ENCODE measurements at regions not wholly inside any gene's neighbourhood (a gene's known extent, or its start where the extent isn't known, plus 50 kb on each side); places are given as distances from the start of the nearest gene placed in this dataset.

DNA sequence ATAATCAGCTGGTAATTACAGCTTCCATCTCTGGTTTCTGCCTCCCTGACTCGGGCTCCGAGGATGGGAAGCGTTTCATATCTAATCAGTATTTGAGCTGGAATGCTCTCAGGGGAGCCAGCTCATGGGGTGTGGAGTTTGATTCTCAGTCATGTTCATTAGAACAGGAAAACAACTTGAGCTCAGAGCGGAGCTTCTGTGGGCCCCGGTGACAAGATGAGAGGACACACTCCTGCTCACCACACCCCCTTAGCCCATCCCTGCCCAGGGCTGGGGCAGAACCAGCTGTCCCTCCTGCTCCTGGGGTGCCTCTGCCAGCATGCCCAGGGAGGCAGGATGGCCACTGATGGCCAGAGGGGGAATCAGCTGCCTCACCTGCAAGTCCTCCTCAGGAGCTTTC lies 726.0 kb downstream of the PTPRU start:
- Histone ChIP-seq H3K9ac (ENCODE audit: low read length) (no peak overlapping the region), H3K9me3 (ENCODE audit: low read length) (no peaks in the 10 kb centered on the region), H3K36me3 (ENCODE audit: insufficient read depth, low read length) (no peaks in the 10 kb centered on the region), H3K27ac (ENCODE audit: low read depth, low read length) (no peak overlapping the region), H3K27me3 (ENCODE audit: control insufficient read depth in 1 of 2, insufficient read depth in 2 of 2, low read length in 2 of 2) (peaks cover 0 to 21% of the 10 kb centered on the region in 2 donors), H3K4me3 (ENCODE audit: low read depth in 1 of 2, low read length in 2 of 2) (no peak overlapping the region), H3K4me1 (ENCODE audit: insufficient read depth, low read length) (no peaks in the 10 kb centered on the region)

DNA sequence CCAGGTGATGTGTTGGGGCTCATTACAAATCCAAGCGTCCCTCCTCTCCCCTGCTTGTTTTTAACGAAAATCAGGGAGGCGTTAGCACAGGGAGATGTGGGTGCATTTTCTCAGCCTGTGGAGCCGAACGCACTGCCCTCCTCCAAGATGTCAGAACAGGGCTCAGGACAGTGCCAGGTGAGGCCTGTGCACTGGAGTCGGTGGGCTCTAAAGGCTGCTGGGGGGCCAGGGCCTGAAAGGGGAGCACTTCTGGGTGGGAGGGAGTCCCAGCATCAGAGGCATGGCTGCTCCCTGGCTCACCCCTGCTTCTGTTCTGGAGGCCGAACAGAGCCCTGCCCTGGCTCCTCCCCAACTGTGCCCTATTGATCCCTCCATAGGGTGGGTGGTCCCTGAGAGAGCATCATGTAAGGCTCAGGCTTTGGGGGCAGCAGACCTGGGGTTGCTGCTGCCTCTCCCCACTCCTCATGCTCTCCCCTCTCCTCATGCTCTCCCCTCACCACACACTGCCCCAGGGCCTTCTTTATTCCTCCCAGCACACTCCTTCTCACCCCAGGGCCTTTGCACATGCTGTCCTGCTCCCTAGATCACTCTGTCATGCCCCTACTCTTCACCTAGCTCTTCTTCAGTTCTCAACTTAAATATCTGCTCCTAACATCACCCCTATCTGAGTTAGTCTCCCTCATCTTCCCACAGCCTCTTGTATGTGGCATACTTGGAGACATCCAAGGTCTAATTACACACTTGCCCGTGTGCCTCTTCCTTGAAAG lies 725.2 kb downstream of the PTPRU start:
- no peak overlapping the region for H3K27ac ChIP-seq (ENCODE audit: low read depth, low read length)
- no peak overlapping the region for H3K9ac ChIP-seq (ENCODE audit: low read length)

DNA sequence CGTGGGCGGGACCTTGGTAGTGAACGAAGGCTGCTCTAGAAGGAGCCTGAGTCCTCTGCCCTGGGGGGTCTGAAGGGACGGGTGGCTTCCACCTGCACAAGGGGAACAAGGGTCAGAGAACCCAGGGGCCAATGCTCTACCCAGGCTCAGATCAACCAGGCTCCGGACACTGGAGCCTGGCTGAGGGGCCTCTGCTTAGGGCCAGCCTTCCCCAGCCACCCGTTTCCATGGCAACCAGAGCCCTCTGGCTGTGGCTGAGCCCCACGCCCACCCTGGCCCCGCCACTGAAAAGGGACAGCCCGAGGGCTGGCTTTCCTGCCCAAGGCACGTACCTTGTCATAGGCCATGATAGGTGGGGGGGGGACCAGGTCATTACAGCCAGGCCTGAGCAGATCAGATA lies 724.6 kb downstream of the PTPRU start:
- Histone ChIP-seq H3K4me3 (ENCODE audit: low read depth in 1 of 2, low read length in 2 of 2) (no peak overlapping the region), H3K36me3 (ENCODE audit: insufficient read depth, low read length) (no peaks in the 10 kb centered on the region), H3K9ac (ENCODE audit: low read length) (no peak overlapping the region), H3K27ac (ENCODE audit: low read depth, low read length) (no peak overlapping the region), H3K9me3 (ENCODE audit: low read length) (no peaks in the 10 kb centered on the region), H3K4me1 (ENCODE audit: insufficient read depth, low read length) (no peaks in the 10 kb centered on the region), H3K27me3 (ENCODE audit: control insufficient read depth in 1 of 2, insufficient read depth in 2 of 2, low read length in 2 of 2) (peaks cover 0 to 15% of the 10 kb centered on the region in 2 donors)

More for the DNA sequence above, 725.2 kb downstream of the PTPRU start:
- peaks cover 0 to 21% of the 10 kb centered on the region in 2 donors for H3K27me3 ChIP-seq (ENCODE audit: control insufficient read depth in 1 of 2, insufficient read depth in 2 of 2, low read length in 2 of 2)
- H3K4me3 ChIP-seq (ENCODE audit: low read depth in 1 of 2, low read length in 2 of 2), result no peak overlapping the region
- H3K4me1 ChIP-seq (ENCODE audit: insufficient read depth, low read length), result no peaks in the 10 kb centered on the region
- no peaks in the 10 kb centered on the region for H3K36me3 ChIP-seq (ENCODE audit: insufficient read depth, low read length)
- H3K9me3 ChIP-seq (ENCODE audit: low read length), result no peaks in the 10 kb centered on the region

DNA sequence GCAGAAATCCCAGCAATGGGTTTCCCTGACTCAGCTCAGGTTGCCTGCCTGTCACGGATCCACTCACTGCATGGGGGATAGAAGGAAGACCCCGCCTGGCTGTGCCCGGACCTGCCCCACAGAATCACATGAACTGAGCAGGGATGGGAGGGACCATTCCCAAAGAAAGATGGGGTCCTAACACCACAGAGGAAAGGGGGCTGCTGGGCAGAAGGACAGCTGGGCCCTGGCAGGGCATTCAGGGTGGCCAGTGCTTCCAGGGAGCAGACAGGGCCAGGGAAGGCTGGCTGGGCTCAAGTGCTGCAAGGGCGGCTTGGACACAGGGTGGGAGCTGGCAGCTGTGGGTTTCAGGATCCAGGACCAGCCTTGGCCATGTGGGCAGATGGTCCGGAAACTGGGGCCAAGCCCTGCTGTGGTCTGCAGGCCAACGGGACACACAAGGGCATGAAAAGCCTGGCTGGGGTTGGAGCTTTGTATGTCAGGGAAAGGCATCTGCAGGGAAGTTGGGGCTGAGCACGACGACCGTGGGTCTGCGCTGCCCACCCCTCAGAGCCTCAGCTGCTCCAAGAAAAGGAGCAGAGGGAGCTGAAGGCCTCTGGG lies 723.9 kb downstream of the PTPRU start:
- H3K27ac ChIP-seq (ENCODE audit: low read depth, low read length), result no peak overlapping the region
- peaks cover 0 to 13% of the 10 kb centered on the region in 2 donors for H3K27me3 ChIP-seq (ENCODE audit: control insufficient read depth in 1 of 2, insufficient read depth in 2 of 2, low read length in 2 of 2)
- no peaks in the 10 kb centered on the region for H3K36me3 ChIP-seq (ENCODE audit: insufficient read depth, low read length)
- H3K9ac ChIP-seq (ENCODE audit: low read length), result no peak overlapping the region
- H3K9me3 ChIP-seq (ENCODE audit: low read length), result no peaks in the 10 kb centered on the region
- H3K4me3 ChIP-seq (ENCODE audit: low read depth in 1 of 2, low read length in 2 of 2), result no peak overlapping the region
- no peaks in the 10 kb centered on the region for H3K4me1 ChIP-seq (ENCODE audit: insufficient read depth, low read length)

DNA sequence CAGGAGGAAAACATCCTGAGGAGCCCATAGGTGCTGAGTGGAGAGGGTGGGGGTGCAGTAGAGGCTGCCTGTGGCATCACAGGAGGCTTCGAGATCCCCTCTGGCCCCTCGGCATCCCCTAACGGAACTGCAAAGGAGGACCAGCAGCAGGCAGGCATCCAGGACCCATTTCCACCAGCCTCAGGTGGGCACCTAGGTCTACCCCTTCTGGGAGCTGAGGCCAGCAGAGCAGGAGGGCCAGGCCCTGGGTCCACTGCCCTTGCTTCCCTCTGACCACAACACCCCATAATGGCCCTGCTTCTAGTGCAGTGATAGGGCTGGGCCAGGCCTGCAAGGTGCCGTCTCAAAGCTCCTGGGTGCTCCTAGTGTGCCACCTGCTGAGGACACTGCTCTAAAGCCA lies 723.0 kb downstream of the PTPRU start:
- Histone ChIP-seq H3K27me3 (ENCODE audit: control insufficient read depth in 1 of 2, insufficient read depth in 2 of 2, low read length in 2 of 2) (peaks cover 0 to 13% of the 10 kb centered on the region in 2 donors), H3K36me3 (ENCODE audit: insufficient read depth, low read length) (no peaks in the 10 kb centered on the region), H3K9ac (ENCODE audit: low read length) (no peak overlapping the region), H3K4me1 (ENCODE audit: insufficient read depth, low read length) (no peaks in the 10 kb centered on the region), H3K4me3 (ENCODE audit: low read depth in 1 of 2, low read length in 2 of 2) (no peak overlapping the region), H3K27ac (ENCODE audit: low read depth, low read length) (no peak overlapping the region), H3K9me3 (ENCODE audit: low read length) (no peaks in the 10 kb centered on the region)

GRCh38 chr1:29958271-29958670 lies 721.9 kb downstream of the PTPRU start:
- Histone ChIP-seq H3K9ac (ENCODE audit: low read length) (no peak overlapping the region), H3K9me3 (ENCODE audit: low read length) (no peaks in the 10 kb centered on the region), H3K27ac (ENCODE audit: low read depth, low read length) (no peak overlapping the region), H3K4me1 (ENCODE audit: insufficient read depth, low read length) (no peaks in the 10 kb centered on the region), H3K4me3 (ENCODE audit: low read depth in 1 of 2, low read length in 2 of 2) (no peak overlapping the region), H3K36me3 (ENCODE audit: insufficient read depth, low read length) (no peaks in the 10 kb centered on the region), H3K27me3 (ENCODE audit: control insufficient read depth in 1 of 2, insufficient read depth in 2 of 2, low read length in 2 of 2) (peaks cover 0 to 9% of the 10 kb centered on the region in 2 donors)

DNA sequence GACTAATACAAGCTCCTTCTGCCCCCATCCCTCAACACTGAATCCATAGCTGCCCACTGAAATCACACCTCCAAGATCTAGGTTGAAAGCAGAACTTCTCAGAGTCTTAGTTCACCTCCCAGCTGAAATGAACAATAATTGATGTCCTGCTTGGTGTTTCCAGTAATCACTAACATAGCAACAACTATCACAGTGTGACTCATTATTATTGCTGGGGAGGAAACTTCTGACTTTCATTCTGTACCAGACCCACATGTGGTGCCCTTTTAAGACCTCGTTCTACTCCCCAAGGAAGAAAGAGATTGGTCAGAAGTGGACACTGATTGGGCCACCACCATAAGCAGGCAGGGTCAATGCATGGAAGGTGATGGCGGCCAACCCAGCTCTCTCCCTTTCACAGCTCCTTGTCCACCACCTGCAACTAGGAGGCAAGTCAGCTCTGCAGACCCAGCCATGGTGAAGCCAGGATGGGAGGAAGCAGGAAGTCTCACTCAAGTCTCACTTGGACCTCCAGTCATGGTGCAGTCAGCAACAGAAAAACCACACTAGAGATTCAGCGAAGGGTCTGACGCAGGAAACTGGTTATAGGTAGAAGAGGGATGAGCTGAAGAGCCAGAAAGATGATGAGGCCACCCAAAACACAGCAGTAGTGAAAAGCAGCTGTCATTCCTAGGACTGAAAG lies 720.2 kb downstream of the PTPRU start:
- Histone ChIP-seq H3K4me3 (ENCODE audit: low read depth in 1 of 2, low read length in 2 of 2) (no peak overlapping the region), H3K27me3 (ENCODE audit: control insufficient read depth in 1 of 2, insufficient read depth in 2 of 2, low read length in 2 of 2) (peaks cover 0 to 7% of the 10 kb centered on the region in 2 donors), H3K4me1 (ENCODE audit: insufficient read depth, low read length) (no peaks in the 10 kb centered on the region), H3K9ac (ENCODE audit: low read length) (no peak overlapping the region), H3K9me3 (ENCODE audit: low read length) (no peaks in the 10 kb centered on the region), H3K27ac (ENCODE audit: low read depth, low read length) (no peak overlapping the region), H3K36me3 (ENCODE audit: insufficient read depth, low read length) (no peaks in the 10 kb centered on the region)

GRCh38 chr1:29954591-29954990 lies 718.3 kb downstream of the PTPRU start:
- H3K9ac ChIP-seq (ENCODE audit: low read length), result no peak overlapping the region
- H3K4me1 ChIP-seq (ENCODE audit: insufficient read depth, low read length), result no peaks in the 10 kb centered on the region
- H3K27me3 ChIP-seq (ENCODE audit: control insufficient read depth in 1 of 2, insufficient read depth in 2 of 2, low read length in 2 of 2), result no peaks in the 10 kb centered on the region
- no peak overlapping the region for H3K4me3 ChIP-seq (ENCODE audit: low read depth in 1 of 2, low read length in 2 of 2)
- no peaks in the 10 kb centered on the region for H3K9me3 ChIP-seq (ENCODE audit: low read length)
- no peaks in the 10 kb centered on the region for H3K36me3 ChIP-seq (ENCODE audit: insufficient read depth, low read length)
- no peak overlapping the region for H3K27ac ChIP-seq (ENCODE audit: low read depth, low read length)

- H3K4me3 ChIP-seq (ENCODE audit: low read depth in 1 of 2, low read length in 2 of 2), result no peak overlapping the region
- H3K27ac ChIP-seq (ENCODE audit: low read depth, low read length), result no peak overlapping the region
- no peak overlapping the region for H3K9ac ChIP-seq (ENCODE audit: low read length)
- no peaks in the 10 kb centered on the region for H3K36me3 ChIP-seq (ENCODE audit: insufficient read depth, low read length)
- H3K9me3 ChIP-seq (ENCODE audit: low read length), result no peaks in the 10 kb centered on the region
- no peaks in the 10 kb centered on the region for H3K27me3 ChIP-seq (ENCODE audit: control insufficient read depth in 1 of 2, insufficient read depth in 2 of 2, low read length in 2 of 2)
- no peaks in the 10 kb centered on the region for H3K4me1 ChIP-seq (ENCODE audit: insufficient read depth, low read length)
Measured at GRCh38 chr1:29953961-29954360, 717.6 kb downstream of the PTPRU start.

DNA sequence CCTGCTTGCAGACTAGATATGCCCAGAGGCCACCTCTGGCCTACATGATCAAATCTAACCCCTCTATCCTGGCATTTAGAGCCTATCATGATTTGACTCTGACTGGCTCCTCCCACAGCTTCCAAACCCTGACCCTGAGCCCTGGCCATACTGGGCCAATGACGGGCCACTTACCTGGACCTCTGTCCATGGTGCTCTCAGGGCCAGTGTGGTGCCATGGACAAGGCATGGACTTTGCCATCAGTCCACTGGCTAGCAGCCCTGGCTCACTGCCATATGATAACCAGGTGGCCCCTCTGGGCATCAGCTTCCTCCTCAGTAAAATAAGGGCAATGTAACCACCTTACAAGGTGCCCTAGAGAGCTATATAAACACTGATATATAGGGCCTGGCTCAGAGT lies 713.4 kb downstream of the PTPRU start:
- H3K27me3 ChIP-seq (ENCODE audit: control insufficient read depth in 1 of 2, insufficient read depth in 2 of 2, low read length in 2 of 2), result peaks cover 0 to 6% of the 10 kb centered on the region in 2 donors

GRCh38 chr1:29948581-29948980 lies 712.3 kb downstream of the PTPRU start:
- no peak overlapping the region for H3K9ac ChIP-seq (ENCODE audit: low read length)
- H3K9me3 ChIP-seq (ENCODE audit: low read length), result no peaks in the 10 kb centered on the region
- no peaks in the 10 kb centered on the region for H3K36me3 ChIP-seq (ENCODE audit: insufficient read depth, low read length)
- H3K27ac ChIP-seq (ENCODE audit: low read depth, low read length), result no peak overlapping the region
- no peak overlapping the region for H3K4me3 ChIP-seq (ENCODE audit: low read depth in 1 of 2, low read length in 2 of 2)
- H3K27me3 ChIP-seq (ENCODE audit: control insufficient read depth in 1 of 2, insufficient read depth in 2 of 2, low read length in 2 of 2), result peaks cover 0 to 6% of the 10 kb centered on the region in 2 donors
- no peaks in the 10 kb centered on the region for H3K4me1 ChIP-seq (ENCODE audit: insufficient read depth, low read length)

More for the DNA sequence above, 713.4 kb downstream of the PTPRU start:
- Histone ChIP-seq H3K9ac (ENCODE audit: low read length) (no peak overlapping the region), H3K4me3 (ENCODE audit: low read depth in 1 of 2, low read length in 2 of 2) (no peak overlapping the region), H3K36me3 (ENCODE audit: insufficient read depth, low read length) (no peaks in the 10 kb centered on the region), H3K9me3 (ENCODE audit: low read length) (no peaks in the 10 kb centered on the region), H3K27ac (ENCODE audit: low read depth, low read length) (no peak overlapping the region), H3K4me1 (ENCODE audit: insufficient read depth, low read length) (no peaks in the 10 kb centered on the region)

All from muscle layer of colon (tissue), 2 donors.